ENCODE measurements at regions not wholly inside any gene's neighbourhood (a gene's known extent, or its start where the extent isn't known, plus 50 kb on each side); places are given as distances from the start of the nearest gene placed in this dataset.

DNA sequence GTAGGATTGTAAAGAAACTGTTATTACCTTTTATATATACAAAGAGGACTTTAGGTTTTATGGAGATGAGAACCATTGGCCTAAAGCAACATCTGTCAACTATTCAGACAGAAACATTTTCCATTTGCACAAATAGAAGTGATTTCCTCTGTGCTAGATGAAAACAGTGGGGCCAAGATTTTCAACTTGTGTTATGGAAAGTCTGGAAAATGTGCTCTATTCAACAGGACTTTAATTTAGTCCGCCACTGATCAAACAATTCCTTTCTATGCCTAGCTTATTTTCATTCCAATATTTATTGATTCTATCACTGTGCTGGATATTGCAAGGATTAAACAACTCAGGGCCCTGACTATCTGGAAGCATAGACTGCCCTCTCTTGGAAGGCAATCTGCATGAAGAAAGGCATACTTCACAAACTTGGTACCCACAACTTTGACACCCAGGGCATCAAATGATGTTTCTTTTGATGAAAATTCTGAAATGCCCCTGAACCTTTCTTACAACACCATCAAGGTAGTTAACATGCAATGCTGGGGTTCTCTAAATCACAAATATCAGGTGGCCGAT lies 126.6 kb upstream of the HMHB1 start:
- H3K79me2 ChIP-seq (ENCODE audit: insufficient read depth, low read length), result no peaks in the 10 kb centered on the region
- FAIRE-seq (peak; percentile 26), ATAC-seq (no peak), DNase-seq (ENCODE audit: low spot score) (peak; percentile 24)
- no peaks in the 10 kb centered on the region for H3K36me3 ChIP-seq (replicated peaks in 1 of 2; ENCODE audit: control insufficient read depth in 1 of 2, insufficient read depth in 2 of 2, low read length in 2 of 2)
- POLR2A ChIA-PET, result no interaction called here
- no peak overlapping the region for H3K9ac ChIP-seq (ENCODE audit: insufficient read depth, low read depth, low read length)
- peaks cover 34% of the 10 kb centered on the region for H3K4me1 ChIP-seq (ENCODE audit: insufficient read depth, low read length)
- no peaks in the 10 kb centered on the region for H4K20me1 ChIP-seq (ENCODE audit: insufficient read depth, low read length)
- H3K27ac ChIP-seq (ENCODE audit: extremely low read length, insufficient read depth, low read length), result no peak overlapping the region
- intact Hi-C loops (cut with micrococcal nuclease; ENCODE audit: unreplicated experiment), result loop anchor here (5.0 to 10.0 kb wide), 3 partner anchors 91 to 761 kb away; partner anchors contain the start of gene NR3C1
- H3K4me3 ChIP-seq (replicated peaks in 1 of 3; ENCODE audit: insufficient read depth in 1 of 3, low read depth in 2 of 3, low read length in 3 of 3), result no peak overlapping the region
- no peaks in the 10 kb centered on the region for H3K9me3 ChIP-seq (ENCODE audit: low read length)
- 92% methylated on average over 2 of the region's 2 CpGs for WGBS (ENCODE audit: low lambda C conversion rate)
- BruUV-seq (replicated peaks), result no TSS peak
- H3K4me2 ChIP-seq (ENCODE audit: low read depth, low read length), result no peak overlapping the region
- no peak overlapping the region for H2AFZ ChIP-seq (ENCODE audit: low read length)
- H3K27me3 ChIP-seq (ENCODE audit: control insufficient read depth in 1 of 2, insufficient read depth in 2 of 2, low read length in 2 of 2), result no peaks in the 10 kb centered on the region; a peak in 1 of 5 replicates
- in situ Hi-C loops (cut with HindIII; ENCODE audit: extremely low pct_ligation_motif_present, low pct_unique_long_range_greater_than_20kb), result no loop called here
- CTCF ChIA-PET (ENCODE audit: low intra/inter-chr PET ratio, low total read pairs), result no interaction called here
- TF ChIP-seq, protein P1, sequence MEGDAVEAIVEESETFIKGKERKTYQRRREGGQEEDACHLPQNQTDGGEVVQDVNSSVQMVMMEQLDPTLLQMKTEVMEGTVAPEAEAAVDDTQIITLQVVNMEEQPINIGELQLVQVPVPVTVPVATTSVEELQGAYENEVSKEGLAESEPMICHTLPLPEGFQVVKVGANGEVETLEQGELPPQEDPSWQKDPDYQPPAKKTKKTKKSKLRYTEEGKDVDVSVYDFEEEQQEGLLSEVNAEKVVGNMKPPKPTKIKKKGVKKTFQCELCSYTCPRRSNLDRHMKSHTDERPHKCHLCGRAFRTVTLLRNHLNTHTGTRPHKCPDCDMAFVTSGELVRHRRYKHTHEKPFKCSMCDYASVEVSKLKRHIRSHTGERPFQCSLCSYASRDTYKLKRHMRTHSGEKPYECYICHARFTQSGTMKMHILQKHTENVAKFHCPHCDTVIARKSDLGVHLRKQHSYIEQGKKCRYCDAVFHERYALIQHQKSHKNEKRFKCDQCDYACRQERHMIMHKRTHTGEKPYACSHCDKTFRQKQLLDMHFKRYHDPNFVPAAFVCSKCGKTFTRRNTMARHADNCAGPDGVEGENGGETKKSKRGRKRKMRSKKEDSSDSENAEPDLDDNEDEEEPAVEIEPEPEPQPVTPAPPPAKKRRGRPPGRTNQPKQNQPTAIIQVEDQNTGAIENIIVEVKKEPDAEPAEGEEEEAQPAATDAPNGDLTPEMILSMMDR (CRISPR knock-in tag; IDR thresholded peaks at IDR 0.05), result peak; percentile 46
- TF ChIP-seq SAP130 (CRISPR knock-in tag; IDR thresholded peaks at IDR 0.05; ENCODE audit: low read depth), result 0 out of 2 replicates have a peak, but pooled peaks have one; percentile 10
- peak; percentile 64 for TF ChIP-seq SMC3 (IDR thresholded peaks at IDR 0.05; ENCODE audit: low read length)
- no peak for TF ChIP-seq AHDC1 (CRISPR knock-in tag; IDR thresholded peaks at IDR 0.05; ENCODE audit: borderline replicate concordance)
- 0 out of 2 replicates have a peak, but pooled peaks have one; percentile 38 for TF ChIP-seq ARID3A (IDR thresholded peaks at IDR 0.05; ENCODE audit: low read depth, low read length)
- TF ChIP-seq CEBPG (CRISPR knock-in tag; IDR thresholded peaks at IDR 0.05), result 0 out of 2 replicates have a peak, but pooled peaks have one; percentile 13
- TF ChIP-seq CENPT (CRISPR knock-in tag; IDR thresholded peaks at IDR 0.05; ENCODE audit: low read depth), result no peak
- 0 out of 2 replicates have a peak, but pooled peaks have one; percentile 7 for TF ChIP-seq FOXA3 (CRISPR knock-in tag; IDR thresholded peaks at IDR 0.05)
- peak; percentile 81 for TF ChIP-seq STAG1 (CRISPR knock-in tag; IDR thresholded peaks at IDR 0.05)

All from HepG2 (cell line).